LNCAP (cell line): ENCODE measurements at regions not wholly inside any gene's neighbourhood (a gene's known extent, or its start where the extent isn't known, plus 50 kb on each side); places are given as distances from the start of the nearest gene placed in this dataset.

Source experiments
- TF ChIP-seq, protein P1 (sequence below): fragments of 450-650 bp; IDR thresholded peaks from 2 replicates; pipeline ENCODE4 v1.5.1; 2017; ENCODE audit warnings: mild to moderate bottlenecking

DNA sequence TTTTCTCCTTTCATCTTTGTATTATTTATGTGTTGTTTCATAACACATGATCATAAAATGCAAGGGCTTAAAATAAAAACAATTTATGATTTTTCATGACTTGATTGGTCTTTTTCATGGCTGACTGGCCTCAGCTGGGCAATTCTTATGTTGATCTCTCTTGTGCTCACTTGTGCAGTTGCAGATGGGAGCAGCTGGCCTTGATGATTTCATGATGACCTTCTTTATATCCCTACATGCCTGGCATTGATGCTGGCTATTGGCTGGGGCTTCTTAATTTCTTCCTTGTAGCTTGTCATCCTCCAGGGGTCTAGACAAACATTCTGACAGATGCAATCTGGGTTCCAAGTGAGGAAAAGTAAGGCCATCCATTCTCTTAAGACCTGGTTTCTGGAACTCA, 1832.8 kb upstream of the FLRT2 start:
- TF ChIP-seq, protein P1, sequence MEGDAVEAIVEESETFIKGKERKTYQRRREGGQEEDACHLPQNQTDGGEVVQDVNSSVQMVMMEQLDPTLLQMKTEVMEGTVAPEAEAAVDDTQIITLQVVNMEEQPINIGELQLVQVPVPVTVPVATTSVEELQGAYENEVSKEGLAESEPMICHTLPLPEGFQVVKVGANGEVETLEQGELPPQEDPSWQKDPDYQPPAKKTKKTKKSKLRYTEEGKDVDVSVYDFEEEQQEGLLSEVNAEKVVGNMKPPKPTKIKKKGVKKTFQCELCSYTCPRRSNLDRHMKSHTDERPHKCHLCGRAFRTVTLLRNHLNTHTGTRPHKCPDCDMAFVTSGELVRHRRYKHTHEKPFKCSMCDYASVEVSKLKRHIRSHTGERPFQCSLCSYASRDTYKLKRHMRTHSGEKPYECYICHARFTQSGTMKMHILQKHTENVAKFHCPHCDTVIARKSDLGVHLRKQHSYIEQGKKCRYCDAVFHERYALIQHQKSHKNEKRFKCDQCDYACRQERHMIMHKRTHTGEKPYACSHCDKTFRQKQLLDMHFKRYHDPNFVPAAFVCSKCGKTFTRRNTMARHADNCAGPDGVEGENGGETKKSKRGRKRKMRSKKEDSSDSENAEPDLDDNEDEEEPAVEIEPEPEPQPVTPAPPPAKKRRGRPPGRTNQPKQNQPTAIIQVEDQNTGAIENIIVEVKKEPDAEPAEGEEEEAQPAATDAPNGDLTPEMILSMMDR, result no peak

DNA sequence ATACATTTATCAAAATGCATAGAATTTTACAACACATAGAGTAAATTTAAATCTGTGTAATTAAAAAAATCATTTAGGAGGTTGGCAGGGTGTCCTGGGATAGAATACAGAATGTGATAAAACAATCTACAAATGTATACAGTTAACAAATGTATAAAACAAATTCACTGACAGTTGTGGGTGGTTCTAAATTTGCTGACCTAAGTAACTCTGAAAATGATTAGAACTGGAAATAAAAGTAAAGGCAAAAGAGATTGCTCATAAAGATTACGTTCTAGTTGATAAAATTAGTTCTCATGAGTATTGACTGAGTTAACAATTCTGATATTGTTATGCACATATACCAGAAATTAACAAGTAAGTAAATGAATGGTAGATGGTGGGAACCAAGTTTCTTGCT, 1827.3 kb upstream of the FLRT2 start:
- TF ChIP-seq, protein P1, result no peak

DNA sequence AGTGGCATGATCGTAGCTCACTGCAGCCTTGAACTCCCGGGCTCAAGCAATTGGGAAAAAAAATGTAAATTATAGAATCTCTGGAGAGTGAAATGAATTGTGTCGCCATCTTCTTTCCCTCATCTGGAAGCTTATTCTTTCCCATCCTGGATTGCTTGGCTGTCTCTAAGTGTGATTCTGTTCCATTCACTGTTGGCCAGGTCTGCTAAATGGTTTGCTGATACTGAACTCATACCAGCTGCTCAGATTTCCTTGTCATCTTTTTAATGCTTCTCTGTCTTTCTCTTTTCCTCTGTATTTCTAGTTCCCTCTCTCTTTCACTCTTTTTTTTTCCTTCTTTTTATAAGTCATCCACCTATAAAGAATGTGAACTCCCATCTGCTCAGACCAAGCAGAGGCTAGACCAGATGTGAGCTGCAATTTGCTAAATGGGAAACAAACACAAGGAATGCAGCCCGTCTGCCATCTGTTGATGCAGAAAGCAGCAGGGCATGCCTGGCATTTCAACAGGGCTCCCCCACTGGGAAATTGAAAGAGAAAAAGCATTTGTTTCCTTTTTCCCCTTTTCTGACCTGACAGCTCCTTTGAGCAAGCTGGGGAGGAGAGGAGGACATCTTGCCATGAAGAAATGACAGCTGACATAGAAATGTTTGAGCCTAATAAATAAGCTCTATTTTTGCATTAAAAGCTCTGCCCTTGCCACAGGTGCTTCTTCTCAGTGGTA, 1823.6 kb upstream of the FLRT2 start:
- TF ChIP-seq, protein P1, result no peak

DNA sequence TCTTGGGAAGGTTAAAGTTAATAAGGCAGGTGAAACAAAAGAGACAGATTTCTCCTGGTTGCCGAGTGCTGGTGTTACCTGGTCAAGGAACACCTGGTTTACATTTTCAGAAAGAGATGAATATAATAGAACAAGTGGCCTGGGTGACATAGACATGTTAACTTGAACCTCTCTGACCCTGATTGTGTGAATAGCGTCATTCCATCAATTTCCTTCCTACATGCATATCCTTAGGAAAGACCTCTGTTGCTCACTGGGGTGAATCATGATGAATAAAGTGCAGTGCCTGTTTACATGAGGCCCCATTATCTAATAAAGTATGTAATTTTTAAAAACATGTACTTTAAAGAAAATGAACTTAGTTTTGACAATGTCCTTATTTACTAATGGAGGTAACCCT, 1822.9 kb upstream of the FLRT2 start:
- TF ChIP-seq, protein P1, result no peak

DNA sequence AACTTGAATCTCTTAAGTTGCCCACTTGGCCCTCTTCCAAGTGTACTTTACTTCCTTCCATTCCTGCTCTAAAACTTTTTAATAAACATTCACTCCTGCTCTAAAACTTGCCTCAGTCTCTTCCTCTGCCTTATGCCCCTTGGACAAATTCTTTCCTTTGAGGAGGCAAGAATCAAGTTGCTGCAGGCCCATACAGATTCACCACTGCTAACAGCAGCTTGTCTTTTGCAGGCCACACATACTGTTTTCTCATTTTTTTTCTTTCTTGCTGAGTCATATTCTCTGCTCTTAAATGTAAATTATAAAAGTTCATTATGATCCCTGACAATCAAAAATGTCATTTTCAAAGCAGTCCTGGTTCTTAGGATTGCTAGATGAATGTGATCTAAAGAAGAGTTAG, 1820.8 kb upstream of the FLRT2 start:
- TF ChIP-seq, protein P1, result no peak

DNA sequence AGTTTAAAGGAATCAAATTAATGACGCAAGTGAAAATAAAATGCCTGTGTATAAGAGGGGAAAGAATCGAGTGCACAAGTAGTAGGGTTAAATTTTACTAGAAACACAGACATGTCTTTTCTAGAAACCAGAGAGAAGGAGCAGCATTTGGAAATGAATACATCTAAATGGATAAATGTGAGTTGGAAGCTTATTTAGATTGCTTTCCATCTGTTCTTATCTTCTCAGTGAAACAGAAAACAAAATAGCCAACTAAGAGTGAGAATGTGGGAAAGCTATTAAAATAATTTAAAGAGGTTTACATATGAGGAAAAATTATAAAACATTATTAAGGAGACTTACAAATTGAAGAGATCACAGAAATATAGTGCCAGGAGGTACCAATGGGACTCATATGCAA, 1818.9 kb upstream of the FLRT2 start:
- TF ChIP-seq, protein P1, result no peak

DNA sequence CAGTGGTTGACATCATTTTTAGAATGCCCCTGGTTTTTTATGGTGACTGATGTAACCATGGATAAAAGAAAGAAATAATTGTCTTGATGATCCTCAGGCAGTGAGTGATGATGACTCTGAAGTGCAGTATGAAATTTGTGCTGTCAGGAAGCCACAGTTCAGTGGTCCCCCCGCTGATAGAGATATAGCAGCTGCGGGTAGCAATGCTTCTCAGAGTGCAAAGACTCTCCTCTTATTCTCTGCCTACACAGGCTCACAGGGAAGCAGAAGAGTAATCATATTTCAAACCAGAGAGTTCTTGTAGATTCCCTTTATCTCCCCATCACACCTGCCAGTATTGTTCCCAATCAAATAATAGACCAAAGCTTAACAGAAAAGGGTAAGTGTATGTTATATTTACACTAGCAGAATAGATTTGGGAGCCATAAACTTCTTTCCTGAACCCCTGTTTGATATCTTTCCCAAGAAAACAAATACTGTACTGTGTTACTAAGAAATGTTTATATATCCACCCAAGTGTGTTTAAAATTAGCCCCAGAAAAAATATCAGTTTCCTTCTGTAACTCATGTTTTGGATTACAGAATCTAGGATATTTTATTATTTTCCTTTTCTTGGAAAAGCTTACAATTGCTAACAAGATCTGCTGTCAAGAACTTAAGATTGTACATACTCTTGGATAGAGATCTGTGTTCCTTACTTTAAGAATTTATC, 1817.4 kb upstream of the FLRT2 start:
- TF ChIP-seq, protein P1, result no peak
